NT2/D1 (cell line): ENCODE measurements at regions not wholly inside any gene's neighbourhood (a gene's known extent, or its start where the extent isn't known, plus 50 kb on each side); places are given as distances from the start of the nearest gene placed in this dataset.

Experiments used
- SUZ12 ChIP-seq: IDR thresholded peaks from 2 replicates; pipeline ENCODE4 v1.6.1; 2011; ENCODE audit not compliant: insufficient read length, insufficient read depth; ENCODE audit errors: extremely low read depth
- YY1 ChIP-seq: IDR thresholded peaks from 2 replicates; pipeline ENCODE4 v1.6.1; 2011; ENCODE audit not compliant: insufficient read length, insufficient read depth

- no peak for TF ChIP-seq SUZ12
- TF ChIP-seq YY1, result no peak
Observed at GRCh38 chr16:86319585-86320236, 190.6 kb upstream of the FOXF1 start.
